GM18519 (cell line): ENCODE measurements at regions not wholly inside any gene's neighbourhood (a gene's known extent, or its start where the extent isn't known, plus 50 kb on each side); places are given as distances from the start of the nearest gene placed in this dataset.

Experiments used
- ATAC-seq: cut with Tn5 transposase; IDR thresholded peaks from one replicate; pipeline ENCODE4 v1.9.1; 2021; ENCODE audit warnings: mild to moderate bottlenecking, moderate library complexity; ENCODE audit not compliant: unreplicated experiment, low FRiP score

DNA sequence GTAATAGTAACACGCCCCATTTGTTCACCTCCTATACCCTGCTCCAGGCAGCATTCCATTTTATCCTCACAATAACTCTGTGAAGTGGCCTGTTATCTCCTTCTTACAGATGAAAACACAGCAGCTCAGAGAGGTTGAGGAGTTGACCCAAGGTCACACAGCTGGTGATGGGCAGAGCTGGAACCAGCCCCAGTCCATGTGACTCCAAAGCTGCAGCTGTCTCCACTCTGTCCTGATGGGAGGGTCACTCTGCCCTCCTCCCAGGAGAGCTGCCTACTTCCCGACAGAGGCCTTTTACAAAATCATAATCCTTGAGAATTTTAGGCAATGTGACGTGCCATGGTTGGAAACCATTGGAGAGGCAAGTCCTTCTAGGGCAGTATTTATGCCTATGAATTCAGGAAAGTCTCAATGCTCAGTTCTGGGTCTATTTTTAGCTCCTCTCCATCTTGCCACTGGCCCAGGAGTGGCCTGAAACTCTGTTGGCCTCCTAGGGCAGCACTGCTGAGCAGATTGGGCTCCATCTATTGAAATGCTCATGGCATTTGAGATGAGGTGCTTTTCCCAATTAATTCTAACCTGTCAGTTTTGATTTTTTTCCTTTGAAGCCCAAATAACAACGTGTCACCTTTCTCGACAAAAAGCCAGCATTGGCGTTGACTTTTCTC lies 50.1 kb upstream of the KCNK12 start:
- no peak for ATAC-seq
